IPS-NIHi7 (cell line): ENCODE measurements at regions not wholly inside any gene's neighbourhood (a gene's known extent, or its start where the extent isn't known, plus 50 kb on each side); places are given as distances from the start of the nearest gene placed in this dataset.
A peak's percentile ranks its signal among the peaks of the same experiment; 100 is the strongest.

Experiments
- DNase-seq: peaks from one replicate; pipeline ENCODE4 v3.0.0; 2012; ENCODE audit warnings: mixed read lengths; ENCODE audit errors: extremely low spot score

DNA sequence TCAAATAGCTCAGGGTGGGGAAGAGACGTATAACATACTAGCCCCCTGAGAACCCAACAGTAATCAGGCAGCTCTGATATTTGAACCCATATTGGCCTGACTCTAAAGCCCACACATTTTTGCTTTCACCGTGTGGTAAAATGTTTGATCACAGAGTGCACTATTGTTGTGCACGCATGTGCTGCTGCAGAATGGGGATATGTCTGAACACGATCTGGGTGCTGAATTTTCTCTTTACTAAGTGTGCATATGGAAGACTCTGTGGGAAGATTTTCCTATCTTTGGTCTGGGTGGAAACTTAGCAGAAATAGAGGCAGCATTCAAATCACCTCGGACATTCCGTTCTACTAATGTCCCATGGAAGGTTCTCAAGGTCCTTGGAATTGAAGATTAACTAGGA is 800.1 kb downstream of the TFAP2A start:
- no peak for DNase-seq

DNA sequence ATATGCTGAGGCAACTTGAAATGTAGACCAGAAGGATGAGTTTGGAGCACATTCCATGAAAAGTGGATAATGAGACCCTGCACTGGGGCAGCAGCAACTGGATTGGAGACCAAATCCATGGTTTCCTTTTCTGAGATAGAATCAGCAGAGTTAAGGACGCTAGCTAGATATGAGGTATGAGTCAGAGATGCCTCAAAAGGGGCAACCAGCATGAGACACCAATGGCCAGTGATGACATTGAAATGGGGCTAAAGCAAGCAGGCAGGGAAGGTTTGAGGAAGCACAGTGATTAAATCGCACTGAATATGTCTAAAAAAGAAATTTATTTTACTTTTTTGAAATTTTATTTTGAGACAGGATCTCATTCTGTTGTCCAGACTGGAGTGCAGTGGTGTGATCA is 802.4 kb downstream of the TFAP2A start:
- DNase-seq: no peak

DNA sequence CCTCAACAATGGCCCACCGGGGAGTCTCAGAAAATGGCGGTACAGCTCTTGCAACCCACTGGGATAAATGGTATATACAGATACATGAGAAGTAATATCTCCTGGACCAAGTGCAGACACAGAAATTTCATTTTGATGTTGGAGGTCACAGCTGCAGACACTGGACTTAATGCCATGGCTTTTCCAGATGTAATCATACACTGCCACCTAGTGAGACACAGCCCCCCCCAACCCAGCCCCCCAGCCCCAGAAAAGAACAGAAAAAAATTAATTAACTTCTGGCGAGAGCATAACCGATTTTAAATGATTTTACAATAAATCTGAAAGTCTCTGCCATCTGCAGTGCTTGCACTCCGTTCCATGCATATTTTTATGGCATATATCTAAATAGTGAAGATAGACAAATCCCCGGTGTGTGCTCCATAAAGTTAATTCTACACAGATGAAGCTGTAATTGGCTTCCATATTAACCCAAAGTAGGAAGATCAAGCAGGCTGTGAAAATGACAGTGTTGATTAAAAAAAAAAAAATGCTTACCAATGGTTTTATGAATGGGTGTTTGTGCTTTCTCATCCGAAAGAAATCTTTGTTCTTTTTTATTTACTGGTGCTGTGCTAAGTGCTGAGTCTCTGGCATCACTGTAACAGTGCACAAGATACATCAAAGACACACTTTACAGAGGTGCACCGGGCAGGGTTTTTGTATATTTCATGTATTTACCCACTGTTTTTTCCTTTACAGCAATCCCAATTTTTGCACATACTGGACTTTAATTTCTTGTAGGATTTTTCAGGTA is 804.1 kb downstream of the TFAP2A start:
- no peak for DNase-seq

DNA sequence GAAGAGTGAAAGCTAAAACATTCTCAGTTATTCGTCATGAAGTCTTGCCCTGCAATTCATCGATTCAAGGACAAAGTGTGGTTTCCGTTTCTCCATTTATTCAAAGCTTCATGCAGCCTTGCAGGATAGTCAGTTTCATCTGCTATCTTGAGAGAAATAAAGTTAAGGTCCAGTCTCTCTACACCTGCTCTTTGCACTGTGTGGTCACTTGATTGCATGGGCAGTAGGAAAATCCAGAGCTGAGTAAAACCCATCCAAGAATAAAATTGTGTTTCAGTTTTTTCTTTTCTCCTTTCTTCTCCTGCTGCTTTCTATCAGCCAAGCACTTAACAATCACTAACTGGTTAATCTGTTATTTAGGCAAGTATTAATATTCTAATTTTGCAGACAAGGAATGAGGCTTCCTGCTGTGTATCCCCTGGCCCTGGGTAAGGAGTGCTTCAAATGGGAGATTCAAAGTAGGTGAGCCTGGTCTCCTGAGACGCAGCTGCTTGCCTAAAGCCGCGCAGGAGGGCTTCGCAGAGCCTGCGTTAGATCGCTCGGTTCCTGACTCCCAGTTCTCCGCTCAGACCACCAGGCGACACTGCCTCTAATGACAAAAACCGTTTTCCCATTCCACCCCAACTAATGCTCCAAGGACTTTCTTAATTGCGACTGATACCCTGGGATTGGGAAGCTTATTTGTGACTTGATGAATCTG is 808.3 kb downstream of the TFAP2A start:
- peak; percentile 50 for DNase-seq

DNA sequence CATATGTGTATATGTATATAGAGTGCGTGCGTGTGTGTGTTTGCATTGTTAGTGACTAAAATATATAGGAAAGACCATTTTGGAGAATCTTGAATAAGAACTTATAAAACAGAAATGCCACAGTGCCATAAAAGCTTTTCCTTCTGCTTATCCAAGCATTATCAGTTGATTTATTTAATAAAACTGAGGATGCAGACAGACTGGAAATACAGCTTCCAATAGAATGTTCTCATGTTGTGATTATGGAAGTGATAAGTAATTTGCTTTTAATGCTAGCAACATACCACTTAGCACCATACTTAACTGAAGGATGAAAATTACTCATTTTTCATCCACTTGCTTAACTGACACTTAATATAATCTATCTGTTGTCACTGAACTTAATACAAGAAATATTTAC is 820.1 kb downstream of the TFAP2A start:
- no peak for DNase-seq

DNA sequence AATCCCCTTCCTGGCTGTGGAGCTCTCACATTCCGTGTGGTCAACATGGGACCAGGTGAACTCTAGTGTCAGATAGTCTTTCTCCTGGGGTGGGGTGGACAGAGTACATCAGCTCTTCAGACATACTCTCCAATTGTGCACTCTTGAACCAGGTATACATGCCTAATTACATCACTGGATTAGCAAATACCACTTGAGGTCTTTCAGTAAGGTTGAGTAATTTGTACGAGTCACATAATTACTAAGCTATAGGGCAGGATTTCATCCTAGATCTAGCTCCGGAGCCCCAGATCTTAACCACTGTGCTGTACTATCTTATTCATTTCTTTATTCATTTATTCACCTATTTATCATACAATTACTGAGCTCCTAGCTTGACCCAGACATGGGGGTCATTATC is 821.3 kb downstream of the TFAP2A start:
- DNase-seq: no peak

DNA sequence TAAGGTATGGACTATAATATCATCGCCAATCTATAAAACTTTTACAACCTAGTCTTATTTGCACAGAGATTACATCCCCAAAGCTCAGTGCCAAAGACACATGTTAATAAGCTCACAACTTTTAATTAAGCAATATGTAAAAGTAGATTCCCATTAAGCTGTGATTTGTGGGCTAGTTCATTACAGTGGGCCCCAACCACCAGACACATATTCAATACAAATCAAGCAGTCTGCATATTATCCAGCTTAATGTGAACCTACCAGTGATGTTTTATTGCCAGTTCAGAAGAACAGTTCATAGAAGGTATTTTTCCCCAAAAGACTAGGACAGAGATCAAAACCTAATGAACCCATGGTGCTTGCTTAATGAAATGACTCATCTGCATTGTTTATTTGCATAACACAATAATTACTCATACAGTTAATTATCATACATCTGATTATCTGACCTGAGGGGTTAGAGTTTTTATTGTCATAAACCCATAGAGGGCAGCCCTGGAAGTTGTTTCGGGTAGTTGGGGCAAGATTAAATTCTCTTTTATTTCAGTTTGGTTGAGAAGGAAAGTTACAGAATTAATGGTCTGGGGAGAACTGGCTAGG is 831.0 kb downstream of the TFAP2A start:
- no peak for DNase-seq

DNA sequence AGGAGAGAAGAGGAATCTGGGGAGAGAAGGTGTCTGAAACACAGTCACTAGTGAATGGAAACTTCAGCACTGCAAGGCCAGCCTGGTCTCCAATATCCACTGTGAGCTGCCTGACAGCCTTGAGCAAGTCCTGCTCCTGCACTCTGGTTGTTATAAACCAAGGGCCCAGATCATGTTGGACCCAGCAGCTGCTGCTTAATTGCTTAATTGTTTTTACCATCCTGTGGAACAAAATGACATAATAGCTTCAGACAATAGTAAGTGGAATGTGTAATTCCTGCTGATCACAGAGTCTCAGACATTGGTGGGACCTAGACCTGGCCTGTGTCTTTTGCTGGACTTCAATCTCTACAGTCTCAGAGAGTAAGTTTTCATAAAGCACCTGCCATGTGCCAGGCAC is 833.7 kb downstream of the TFAP2A start:
- no peak for DNase-seq

DNA sequence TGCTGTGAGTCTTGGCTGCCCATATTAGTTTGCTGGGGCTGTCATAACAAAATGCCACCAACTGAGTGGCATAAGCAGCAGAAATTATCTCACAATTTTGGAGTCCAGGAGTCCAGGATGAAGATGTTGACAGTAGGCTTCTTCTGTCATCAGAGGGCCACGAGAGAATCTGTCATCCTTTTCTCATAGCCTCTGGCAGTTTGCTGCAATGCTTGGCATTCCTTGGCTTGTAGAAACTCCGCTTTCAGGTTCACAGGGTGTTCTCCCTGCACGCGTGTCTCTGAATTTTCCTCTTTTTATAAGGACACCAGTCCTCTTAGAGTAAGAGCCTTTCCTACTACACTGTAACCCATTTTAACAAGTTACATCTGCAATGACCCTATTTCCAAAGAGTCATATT is 838.4 kb downstream of the TFAP2A start:
- DNase-seq: no peak

DNA sequence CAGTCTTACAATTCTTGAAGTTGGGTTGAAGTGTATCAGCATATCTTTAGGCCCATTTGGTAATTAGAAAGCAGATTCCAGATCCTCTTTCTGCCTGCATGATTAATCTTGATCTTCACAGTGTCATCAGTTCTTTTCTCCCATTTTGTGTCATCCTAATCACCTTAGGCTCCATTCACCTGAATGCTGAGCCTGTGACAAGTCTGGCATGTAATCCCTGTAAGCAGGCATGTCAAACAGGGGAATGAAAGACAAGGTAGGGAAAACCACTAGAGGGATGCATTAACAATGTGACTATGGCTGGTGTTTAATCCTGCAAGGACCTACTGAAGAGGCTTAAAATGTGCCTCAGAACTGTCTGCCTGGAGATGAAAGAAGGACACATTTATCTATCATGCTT is 848.8 kb downstream of the TFAP2A start:
- DNase-seq: no peak

DNA sequence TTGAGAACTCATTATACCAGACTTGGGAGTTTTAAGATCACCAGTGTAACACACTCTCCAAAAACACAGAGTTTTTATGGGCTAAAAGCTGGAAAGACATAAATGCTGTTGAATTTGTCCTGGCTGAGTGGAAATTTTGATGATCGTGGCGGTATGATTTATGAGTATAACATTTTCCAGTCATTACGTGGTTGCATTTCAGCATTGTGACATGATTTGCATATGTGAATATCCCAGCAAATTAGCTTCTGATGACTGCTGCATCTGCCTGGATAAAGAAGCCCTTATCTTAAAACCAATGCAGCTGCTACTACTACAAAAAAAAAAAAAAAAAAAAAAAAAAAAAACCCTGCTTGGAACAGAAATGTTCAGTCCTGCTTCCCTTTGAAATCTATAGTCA is 850.9 kb downstream of the TFAP2A start:
- no peak for DNase-seq

DNA sequence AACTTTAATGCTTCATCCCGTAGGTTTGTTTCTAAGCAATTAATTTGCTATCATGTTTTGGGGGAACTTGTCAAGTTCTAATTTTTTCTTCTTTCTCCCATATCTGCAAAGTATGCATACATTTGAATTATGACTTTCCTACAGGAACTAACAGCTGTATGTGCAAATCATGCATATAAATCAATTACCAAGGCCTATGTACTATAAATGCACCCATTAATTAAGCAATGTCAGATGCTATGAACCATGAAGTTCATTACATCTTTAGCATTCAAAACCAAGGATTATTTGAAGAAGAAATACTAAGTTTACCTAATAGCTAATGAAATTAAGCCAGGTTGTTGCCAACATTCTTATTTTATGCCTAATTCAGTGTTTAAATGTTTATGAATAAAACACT is 851.3 kb downstream of the TFAP2A start:
- no peak for DNase-seq

DNA sequence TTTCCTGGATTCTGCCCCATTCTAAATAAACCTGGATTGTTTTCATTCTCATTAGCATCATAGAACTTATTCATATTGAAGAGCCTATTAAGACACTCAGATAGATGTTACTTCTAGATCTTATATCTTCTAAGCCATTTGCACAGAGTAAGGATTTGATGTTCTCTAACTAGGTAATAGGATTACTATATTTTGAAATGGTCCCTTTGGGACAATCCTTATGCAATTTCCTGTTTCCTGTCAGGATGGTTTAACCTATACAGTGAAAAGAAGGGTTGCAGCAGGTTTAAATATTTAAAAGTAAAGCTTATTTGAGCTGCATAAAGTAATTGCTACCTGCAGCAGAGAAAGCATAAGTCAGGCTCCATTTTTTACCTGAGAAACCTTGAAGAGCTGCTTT is 860.1 kb downstream of the TFAP2A start:
- no peak for DNase-seq

DNA sequence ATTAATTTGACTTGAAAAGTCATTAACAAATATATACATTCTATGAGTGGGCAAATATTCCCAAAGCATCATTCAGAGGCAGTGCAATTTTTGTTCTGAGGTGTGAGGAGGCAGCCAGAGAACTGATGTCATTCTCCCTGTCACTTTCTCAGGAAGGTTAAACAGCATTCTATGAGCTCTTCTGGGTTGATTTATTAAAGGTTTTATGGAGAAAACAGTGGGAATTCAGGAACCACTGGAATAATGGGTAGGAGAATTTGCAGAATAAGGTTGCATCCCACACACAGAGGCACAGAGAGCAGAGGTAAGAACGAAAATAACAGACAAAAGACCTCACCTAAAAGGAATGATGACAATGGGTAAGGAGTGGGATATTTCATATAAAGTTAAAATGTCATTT is 860.6 kb downstream of the TFAP2A start:
- DNase-seq: no peak

DNA sequence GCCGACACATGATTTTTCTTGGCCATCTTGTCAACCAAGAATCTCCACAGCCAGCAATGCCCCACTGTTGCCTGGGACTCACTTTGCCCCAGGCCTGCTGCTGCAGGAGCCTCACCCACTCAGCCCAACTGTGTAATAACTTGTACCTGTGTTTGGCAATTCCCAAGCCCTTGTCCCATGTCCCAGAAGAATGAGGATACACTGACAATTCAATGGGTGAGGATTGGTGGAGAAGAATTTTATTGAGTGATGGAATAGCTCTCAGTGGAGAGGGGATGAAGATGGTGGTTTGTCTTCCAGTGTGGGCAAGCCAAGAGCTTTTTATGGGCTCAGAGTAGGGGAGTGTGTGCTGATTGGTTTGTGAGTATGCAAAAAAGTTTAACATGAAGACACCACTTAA is 861.9 kb downstream of the TFAP2A start:
- no peak for DNase-seq

DNA sequence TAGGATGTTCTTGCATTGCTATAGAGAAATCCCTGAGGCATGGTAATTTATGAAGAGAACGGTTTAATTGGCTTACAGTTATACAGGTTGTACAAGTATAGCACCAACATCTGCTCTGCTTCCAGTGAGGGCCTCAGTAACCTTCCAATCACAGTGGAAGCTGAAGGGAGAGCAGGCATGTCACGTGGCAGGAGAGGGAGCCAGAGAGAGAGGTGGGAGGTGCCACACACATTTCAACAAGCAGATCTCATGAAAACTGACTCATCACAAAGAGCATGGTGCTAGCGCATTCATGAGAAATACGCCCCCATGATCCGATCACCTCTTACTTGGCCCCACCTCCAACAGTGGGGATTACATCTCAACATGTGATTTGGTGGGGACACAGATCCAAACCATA is 871.2 kb downstream of the TFAP2A start:
- DNase-seq: peak; percentile 11

DNA sequence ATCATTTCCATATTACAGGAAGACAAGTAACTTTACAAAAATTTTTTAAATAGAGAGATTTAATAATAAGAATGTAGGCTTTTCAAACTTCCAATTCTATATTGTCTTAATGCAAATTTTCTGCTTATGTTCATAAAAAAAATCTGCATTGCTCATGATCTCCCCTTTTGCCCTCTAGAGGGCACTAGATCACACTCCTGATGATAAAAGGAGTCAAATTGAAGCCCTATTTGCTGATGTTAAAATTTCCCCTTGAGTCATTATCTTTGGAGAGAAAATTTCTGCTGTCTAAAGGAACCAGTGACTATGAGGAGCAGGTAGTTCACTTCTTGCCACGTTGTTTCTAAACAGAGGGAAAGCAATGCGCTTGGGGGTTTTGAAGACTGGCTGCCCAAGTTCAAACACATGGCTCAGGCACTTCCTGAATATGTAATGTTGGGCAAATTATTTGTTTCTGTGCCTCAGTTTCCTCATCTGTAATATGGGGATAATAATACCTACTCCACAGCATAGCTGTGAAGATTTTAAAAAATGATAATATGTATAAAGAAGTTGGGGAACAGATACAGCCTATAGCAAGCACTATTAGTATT is 874.2 kb downstream of the TFAP2A start:
- DNase-seq: peak; percentile 32

DNA sequence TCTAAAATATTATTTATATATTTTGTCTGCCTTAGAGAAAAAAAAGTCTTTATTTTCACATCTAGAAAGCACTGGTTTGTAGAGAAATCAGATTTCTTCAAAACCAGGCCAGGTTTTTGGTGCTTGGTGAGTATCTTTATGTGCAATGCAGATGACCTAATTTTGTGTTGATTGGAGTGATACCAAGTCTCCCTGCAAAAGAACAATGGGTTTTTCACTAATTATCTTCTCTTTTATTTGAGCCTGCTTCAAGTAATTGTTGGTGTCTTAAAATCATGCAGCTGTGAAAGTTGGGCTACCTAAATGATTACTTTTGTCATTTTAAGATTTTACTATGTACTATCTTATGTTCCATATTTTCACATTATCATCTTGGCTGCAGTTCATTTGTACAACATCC is 874.7 kb downstream of the TFAP2A start:
- DNase-seq: no peak

DNA sequence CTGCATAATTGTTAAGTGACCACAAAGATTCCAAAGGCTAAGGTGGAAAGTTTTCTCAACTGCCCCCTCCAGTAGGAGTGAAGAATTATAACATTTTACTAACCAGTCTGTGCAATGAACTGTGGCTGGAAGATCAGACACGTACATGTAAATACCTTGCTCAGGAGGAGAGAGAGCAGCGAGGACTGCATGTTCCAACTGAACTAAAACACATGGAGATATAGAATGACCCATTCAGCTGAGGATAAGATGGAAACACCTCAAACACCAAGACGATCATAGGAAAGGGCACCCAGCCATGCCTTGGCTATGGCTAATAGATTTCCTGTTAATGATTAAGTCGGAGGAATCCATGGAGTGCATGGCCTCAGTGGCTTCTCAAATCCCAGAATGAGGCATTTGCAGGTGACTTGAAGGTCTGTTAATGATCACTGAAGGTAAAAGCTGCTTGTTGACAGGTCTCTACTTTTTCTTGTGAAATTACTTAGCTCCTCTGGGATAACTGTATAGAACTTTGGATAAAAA is 875.6 kb downstream of the TFAP2A start:
- DNase-seq: no peak

DNA sequence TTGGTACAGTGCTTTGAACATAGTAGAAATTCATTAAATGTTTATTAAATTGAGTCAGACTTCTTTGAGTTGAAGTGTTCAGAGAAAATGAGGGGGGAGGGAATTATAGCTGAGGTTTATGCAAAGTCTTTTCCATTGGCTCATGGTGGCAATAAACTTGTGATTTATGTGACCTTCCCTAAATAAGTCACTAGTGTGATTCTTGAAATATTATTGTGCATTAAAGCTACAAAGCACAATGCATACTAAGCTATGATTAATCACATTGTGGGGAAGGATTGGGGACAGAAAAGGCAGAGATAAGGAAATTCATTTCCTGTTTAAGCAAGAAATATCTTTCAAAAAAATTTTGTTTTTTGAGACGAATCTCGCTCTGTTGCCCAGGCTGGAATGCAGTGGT is 877.5 kb downstream of the TFAP2A start:
- DNase-seq: no peak

DNA sequence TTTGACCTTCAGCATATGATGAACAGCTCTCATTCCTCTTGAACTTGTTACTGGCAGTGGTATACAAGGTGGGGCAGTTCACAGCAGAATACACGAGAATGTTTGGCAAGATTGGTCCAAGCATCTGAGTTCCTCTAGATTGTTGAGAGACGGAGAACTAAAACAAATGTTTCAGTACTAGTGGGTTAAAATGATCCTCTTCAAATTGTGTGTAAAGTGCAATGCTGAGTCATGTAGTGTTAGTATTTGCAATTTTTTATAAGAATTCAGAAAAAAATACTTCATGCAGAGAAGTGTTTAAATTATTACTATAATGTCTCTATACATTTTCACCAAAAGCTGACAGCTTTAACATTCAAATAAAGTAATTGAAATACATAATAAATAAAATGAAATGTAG is 879.8 kb downstream of the TFAP2A start:
- no peak for DNase-seq
